ENCODE measurements at regions not wholly inside any gene's neighbourhood (a gene's known extent, or its start where the extent isn't known, plus 50 kb on each side); places are given as distances from the start of the nearest gene placed in this dataset.
A peak's percentile ranks its signal among the peaks of the same experiment; 100 is the strongest.

DNA sequence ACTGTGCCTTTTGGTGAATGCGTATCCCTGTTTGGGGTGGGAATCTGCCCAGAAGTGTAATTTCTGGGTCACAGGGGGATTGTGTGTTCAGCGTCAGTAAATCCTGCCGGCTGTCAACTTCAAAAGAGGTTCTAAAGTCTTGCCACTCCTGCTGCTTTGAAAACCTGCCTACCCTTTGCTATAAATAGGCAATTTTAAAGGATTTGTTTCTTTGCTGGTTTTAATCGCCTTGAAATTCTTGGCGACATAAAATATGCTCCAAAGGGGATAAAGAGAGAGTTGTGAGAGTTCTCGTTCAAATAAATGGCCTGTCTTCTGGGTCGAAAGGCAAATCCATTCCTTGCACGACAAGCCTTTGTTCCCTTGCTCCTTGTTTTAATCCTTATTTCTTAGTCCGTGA, 143.4 kb downstream of the IRF8 start:
- H3K23ac ChIP-seq (ENCODE audit: low read depth, low read length, poor library complexity), result no peak overlapping the region
- H3K4me3 ChIP-seq (ENCODE audit: low read length in 2 of 2), result no peak overlapping the region
- H2AK5ac ChIP-seq (ENCODE audit: low read depth, low read length), result no peak overlapping the region
- H2BK12ac ChIP-seq (ENCODE audit: low read length), result no peak overlapping the region
- no peak overlapping the region for H3K14ac ChIP-seq (ENCODE audit: low read length)
- H4K8ac ChIP-seq (ENCODE audit: low read depth, low read length), result no peak overlapping the region
- no peak overlapping the region for H2AFZ ChIP-seq (ENCODE audit: low read length)
- no peak overlapping the region for H4K91ac ChIP-seq (ENCODE audit: low read depth, low read length, poor library complexity)
- H2BK15ac ChIP-seq (ENCODE audit: low read length), result no peak overlapping the region
- H3K79me1 ChIP-seq (ENCODE audit: low read depth, low read length), result no peaks in the 10 kb centered on the region
- H3K18ac ChIP-seq (ENCODE audit: low read length), result no peak overlapping the region
- WGBS, 2 donors (ENCODE audit: extremely low coverage in 2 of 2, insufficient read length in 2 of 2, insufficient replicate concordance in 1 of 2), result no CpG with 5 or more reads among the region's 9 CpGs
- H3K4me2 ChIP-seq (ENCODE audit: insufficient read depth, low read length, poor library complexity, severe bottlenecking), result no peak overlapping the region
- peaks cover 0 to 26% (median 0%) of the 10 kb centered on the region in 3 experiments for H3K27me3 ChIP-seq (ENCODE audit: control insufficient read depth in 3 of 3, insufficient read depth in 3 of 3, low read depth in 1 of 3, low read length in 3 of 3)
- H3K9ac ChIP-seq (ENCODE audit: low read depth, low read length, poor library complexity), result no peak overlapping the region
- H3K27ac ChIP-seq (replicated peaks; ENCODE audit: low read length), result no peak overlapping the region
- H3K36me3 ChIP-seq (replicated peaks in 1 of 2; ENCODE audit: control insufficient read depth in 2 of 2, insufficient read depth in 2 of 2, low read length in 2 of 2), result no peaks in the 10 kb centered on the region
- H2BK5ac ChIP-seq (ENCODE audit: low read length), result no peak overlapping the region
- no peak for DNase-seq (ENCODE audit: low spot score)
- no peak overlapping the region for H3K4ac ChIP-seq (ENCODE audit: low read length)
- H3K4me1 ChIP-seq (ENCODE audit: control insufficient read depth in 2 of 2, insufficient read depth in 1 of 2, low read depth in 1 of 2, low read length in 2 of 2), result peaks cover 0 to 9% of the 10 kb centered on the region in 2 donors
- no peaks in the 10 kb centered on the region for H3K9me3 ChIP-seq (replicated peaks in 1 of 2; ENCODE audit: control insufficient read depth in 2 of 2, insufficient read depth in 1 of 2, low read depth in 1 of 2, low read length in 2 of 2)
- H2BK120ac ChIP-seq (ENCODE audit: low read depth, low read length), result no peak overlapping the region

DNA sequence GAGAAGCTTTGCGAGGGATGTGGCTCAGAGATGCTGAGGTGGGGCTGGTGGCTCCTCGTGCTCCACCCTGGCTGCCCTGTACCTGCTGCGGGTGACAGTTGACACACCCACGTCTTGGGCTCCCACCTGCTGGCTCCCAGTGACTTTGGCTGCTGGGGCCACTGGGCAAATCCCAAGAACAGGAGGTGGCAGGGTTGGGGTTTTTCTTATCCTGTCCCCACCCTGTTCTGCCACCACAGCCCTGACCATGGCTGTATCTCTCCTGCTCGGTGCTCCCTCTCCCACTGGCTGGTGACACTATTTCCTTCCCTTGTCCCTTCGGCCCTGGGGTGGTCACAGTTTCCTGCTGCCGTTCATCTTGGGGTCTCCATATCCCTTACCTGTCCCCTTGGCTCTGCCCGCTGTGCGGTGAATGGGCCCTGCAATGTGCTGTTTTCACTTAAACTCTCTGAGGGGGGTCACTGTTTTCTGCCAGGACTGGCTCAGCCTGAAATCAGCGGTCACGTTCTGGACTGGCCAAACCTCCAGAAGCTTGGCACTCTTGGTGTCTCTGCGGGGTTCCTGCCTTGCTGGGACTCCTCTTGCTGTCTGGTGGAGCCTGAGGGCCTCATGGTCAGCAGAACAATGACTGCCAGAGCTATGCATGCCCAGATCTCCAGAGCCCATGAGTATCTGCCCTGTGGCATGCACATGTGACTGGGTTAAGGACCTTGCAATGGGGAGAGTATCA, 144.2 kb downstream of the IRF8 start:
- WGBS, 2 donors (ENCODE audit: extremely low coverage in 2 of 2, insufficient read length in 2 of 2, insufficient replicate concordance in 1 of 2), result no CpG with 5 or more reads among the region's 12 CpGs
- peak overlapping the region; percentile 76 for H3K18ac ChIP-seq (ENCODE audit: low read length)
- H2AK5ac ChIP-seq (ENCODE audit: low read depth, low read length), result peak overlapping the region; percentile 33
- no peak overlapping the region for H3K27ac ChIP-seq (replicated peaks; ENCODE audit: low read length)
- H2AFZ ChIP-seq (ENCODE audit: low read length), result no peak overlapping the region
- no peak overlapping the region for H3K4ac ChIP-seq (ENCODE audit: low read length)
- H3K4me3 ChIP-seq (ENCODE audit: low read length in 2 of 2), result no peak overlapping the region
- H3K4me2 ChIP-seq (ENCODE audit: insufficient read depth, low read length, poor library complexity, severe bottlenecking), result no peak overlapping the region
- no peak for DNase-seq (ENCODE audit: low spot score)
- peaks cover 0 to 9% of the 10 kb centered on the region in 2 donors for H3K4me1 ChIP-seq (ENCODE audit: control insufficient read depth in 2 of 2, insufficient read depth in 1 of 2, low read depth in 1 of 2, low read length in 2 of 2)
- peaks cover 0 to 33% (median 0%) of the 10 kb centered on the region in 3 experiments for H3K27me3 ChIP-seq (ENCODE audit: control insufficient read depth in 3 of 3, insufficient read depth in 3 of 3, low read depth in 1 of 3, low read length in 3 of 3)
- no peaks in the 10 kb centered on the region for H3K9me3 ChIP-seq (replicated peaks in 1 of 2; ENCODE audit: control insufficient read depth in 2 of 2, insufficient read depth in 1 of 2, low read depth in 1 of 2, low read length in 2 of 2)
- no peak overlapping the region for H2BK120ac ChIP-seq (ENCODE audit: low read depth, low read length)
- no peak overlapping the region for H4K8ac ChIP-seq (ENCODE audit: low read depth, low read length)
- H2BK15ac ChIP-seq (ENCODE audit: low read length), result no peak overlapping the region
- peak overlapping the region; percentile 47 for H2BK12ac ChIP-seq (ENCODE audit: low read length)
- H3K23ac ChIP-seq (ENCODE audit: low read depth, low read length, poor library complexity), result no peak overlapping the region
- no peak overlapping the region for H3K14ac ChIP-seq (ENCODE audit: low read length)
- no peaks in the 10 kb centered on the region for H3K36me3 ChIP-seq (replicated peaks in 1 of 2; ENCODE audit: control insufficient read depth in 2 of 2, insufficient read depth in 2 of 2, low read length in 2 of 2)
- H2BK5ac ChIP-seq (ENCODE audit: low read length), result peak overlapping the region; percentile 32
- H3K9ac ChIP-seq (ENCODE audit: low read depth, low read length, poor library complexity), result no peak overlapping the region
- H4K91ac ChIP-seq (ENCODE audit: low read depth, low read length, poor library complexity), result no peak overlapping the region
- no peaks in the 10 kb centered on the region for H3K79me1 ChIP-seq (ENCODE audit: low read depth, low read length)

- H3K79me1 ChIP-seq (ENCODE audit: low read depth, low read length), result no peaks in the 10 kb centered on the region
- H3K36me3 ChIP-seq (replicated peaks in 1 of 2; ENCODE audit: control insufficient read depth in 2 of 2, insufficient read depth in 2 of 2, low read length in 2 of 2), result no peaks in the 10 kb centered on the region
- H3K23ac ChIP-seq (ENCODE audit: low read depth, low read length, poor library complexity), result no peak overlapping the region
- H3K4me2 ChIP-seq (ENCODE audit: insufficient read depth, low read length, poor library complexity, severe bottlenecking), result no peak overlapping the region
- H2AFZ ChIP-seq (ENCODE audit: low read length), result no peak overlapping the region
- no peak overlapping the region for H2AK5ac ChIP-seq (ENCODE audit: low read depth, low read length)
- no peak overlapping the region for H4K91ac ChIP-seq (ENCODE audit: low read depth, low read length, poor library complexity)
- no peak overlapping the region for H3K27ac ChIP-seq (replicated peaks; ENCODE audit: low read length)
- H3K4me3 ChIP-seq (ENCODE audit: low read length in 2 of 2), result no peak overlapping the region
- peaks cover 0 to 42% (median 0%) of the 10 kb centered on the region in 3 experiments for H3K27me3 ChIP-seq (ENCODE audit: control insufficient read depth in 3 of 3, insufficient read depth in 3 of 3, low read depth in 1 of 3, low read length in 3 of 3)
- H4K8ac ChIP-seq (ENCODE audit: low read depth, low read length), result no peak overlapping the region
- H2BK120ac ChIP-seq (ENCODE audit: low read depth, low read length), result no peak overlapping the region
- H3K9me3 ChIP-seq (replicated peaks in 1 of 2; ENCODE audit: control insufficient read depth in 2 of 2, insufficient read depth in 1 of 2, low read depth in 1 of 2, low read length in 2 of 2), result no peaks in the 10 kb centered on the region
- no CpG with 5 or more reads among the region's 11 CpGs for WGBS, 2 donors (ENCODE audit: extremely low coverage in 2 of 2, insufficient read length in 2 of 2, insufficient replicate concordance in 1 of 2)
- peak; percentile 38 for DNase-seq (ENCODE audit: low spot score)
- H3K18ac ChIP-seq (ENCODE audit: low read length), result peak overlapping the region; percentile 67
- H3K9ac ChIP-seq (ENCODE audit: low read depth, low read length, poor library complexity), result no peak overlapping the region
- H3K4me1 ChIP-seq (ENCODE audit: control insufficient read depth in 2 of 2, insufficient read depth in 1 of 2, low read depth in 1 of 2, low read length in 2 of 2), result peaks cover 0 to 9% of the 10 kb centered on the region in 2 donors
- H2BK12ac ChIP-seq (ENCODE audit: low read length), result no peak overlapping the region
- no peak overlapping the region for H2BK15ac ChIP-seq (ENCODE audit: low read length)
- no peak overlapping the region for H3K4ac ChIP-seq (ENCODE audit: low read length)
- no peak overlapping the region for H3K14ac ChIP-seq (ENCODE audit: low read length)
- H2BK5ac ChIP-seq (ENCODE audit: low read length), result no peak overlapping the region
Measured at GRCh38 chr16:86044241-86044671, 145.3 kb downstream of the IRF8 start.

GRCh38 chr16:86044881-86045590, 146.1 kb downstream of the IRF8 start:
- Histone ChIP-seq H3K36me3 (replicated peaks in 1 of 2; ENCODE audit: control insufficient read depth in 2 of 2, insufficient read depth in 2 of 2, low read length in 2 of 2) (no peaks in the 10 kb centered on the region), H3K4me3 (ENCODE audit: low read length in 2 of 2) (no peak overlapping the region), H3K14ac (ENCODE audit: low read length) (no peak overlapping the region), H3K4ac (ENCODE audit: low read length) (no peak overlapping the region), H3K79me1 (ENCODE audit: low read depth, low read length) (no peaks in the 10 kb centered on the region), H2AFZ (ENCODE audit: low read length) (no peak overlapping the region), H2BK120ac (ENCODE audit: low read depth, low read length) (no peak overlapping the region), H2BK15ac (ENCODE audit: low read length) (no peak overlapping the region), H4K91ac (ENCODE audit: low read depth, low read length, poor library complexity) (no peak overlapping the region), H4K8ac (ENCODE audit: low read depth, low read length) (no peak overlapping the region), H3K9ac (ENCODE audit: low read depth, low read length, poor library complexity) (no peak overlapping the region), H3K4me1 (ENCODE audit: control insufficient read depth in 2 of 2, insufficient read depth in 1 of 2, low read depth in 1 of 2, low read length in 2 of 2) (peaks cover 0 to 9% of the 10 kb centered on the region in 2 donors), H3K9me3 (replicated peaks in 1 of 2; ENCODE audit: control insufficient read depth in 2 of 2, insufficient read depth in 1 of 2, low read depth in 1 of 2, low read length in 2 of 2) (no peaks in the 10 kb centered on the region), H3K23ac (ENCODE audit: low read depth, low read length, poor library complexity) (no peak overlapping the region), H3K18ac (ENCODE audit: low read length) (no peak overlapping the region), H2BK12ac (ENCODE audit: low read length) (no peak overlapping the region), H3K27ac (replicated peaks; ENCODE audit: low read length) (no peak overlapping the region), H3K27me3 (ENCODE audit: control insufficient read depth in 3 of 3, insufficient read depth in 3 of 3, low read depth in 1 of 3, low read length in 3 of 3) (peaks cover 0 to 37% (median 0%) of the 10 kb centered on the region in 3 experiments), H2AK5ac (ENCODE audit: low read depth, low read length) (no peak overlapping the region), H3K4me2 (ENCODE audit: insufficient read depth, low read length, poor library complexity, severe bottlenecking) (no peak overlapping the region), H2BK5ac (ENCODE audit: low read length) (no peak overlapping the region)
- DNase-seq (ENCODE audit: low spot score), result no peak
- WGBS, 2 donors (ENCODE audit: extremely low coverage in 2 of 2, insufficient read length in 2 of 2, insufficient replicate concordance in 1 of 2), result no CpG with 5 or more reads among the region's 8 CpGs
